GM23338 (cell line): ENCODE measurements at regions not wholly inside any gene's neighbourhood (a gene's known extent, or its start where the extent isn't known, plus 50 kb on each side); places are given as distances from the start of the nearest gene placed in this dataset.

Experiments
- ATAC-seq: fragments of 200-7000 bp; cut with Tn5 transposase; 3 replicates; pipeline ENCODE4 v1.9.1; 2020
- DNase-seq: peaks from one replicate; pipeline ENCODE4 v3.0.0-alpha.2; 2015; ENCODE audit warnings: low spot score
- H2AFZ ChIP-seq: fragments of 200-600 bp; sonication (generic); 2 replicates; pipeline ENCODE4 v1.8.0; 2016; ENCODE audit warnings: antibody characterized with exemption, mild to moderate bottlenecking, moderate library complexity
- H3F3A ChIP-seq: fragments of 200-600 bp; sonication (generic); replicated peaks from 2 replicates; pipeline ENCODE4 v1.8.0; 2017; ENCODE audit warnings: antibody characterized with exemption, mixed run types, low read depth
- H3K27ac ChIP-seq: fragments of 200-600 bp; sonication (generic); 2 replicates; pipeline ENCODE4 v1.6.1; 2016; ENCODE audit warnings: low read depth
- H3K27me3 ChIP-seq: fragments of 200-600 bp; sonication (generic); 2 replicates; pipeline ENCODE4 v1.8.0; 2016; ENCODE audit warnings: mild to moderate bottlenecking, mixed run types, moderate library complexity; ENCODE audit not compliant: insufficient read depth
- H3K36me3 ChIP-seq: fragments of 200-600 bp; sonication (generic); 2 replicates; pipeline ENCODE4 v1.8.0; 2016; ENCODE audit warnings: mild to moderate bottlenecking; ENCODE audit not compliant: insufficient read depth
- H3K4me1 ChIP-seq: fragments of 200-600 bp; sonication (generic); 2 replicates; pipeline ENCODE4 v1.8.0; 2016; ENCODE audit warnings: mild to moderate bottlenecking, moderate library complexity; ENCODE audit not compliant: insufficient read depth
- H3K4me2 ChIP-seq: fragments of 200-600 bp; sonication (generic); 2 replicates; pipeline ENCODE4 v1.7.1; 2017; ENCODE audit warnings: mixed run types
- H3K4me3 ChIP-seq: fragments of 200-600 bp; sonication (generic); 2 replicates; pipeline ENCODE4 v1.6.1; 2016; ENCODE audit warnings: mixed run types
- H3K79me2 ChIP-seq: fragments of 200-600 bp; sonication (generic); replicated peaks from 2 replicates; pipeline ENCODE4 v1.8.0; 2017; ENCODE audit warnings: mild to moderate bottlenecking; ENCODE audit not compliant: insufficient read depth
- H3K9me2 ChIP-seq: fragments of 200-600 bp; sonication (generic); 2 replicates; pipeline ENCODE4 v1.8.0; 2017; ENCODE audit not compliant: insufficient read depth
- H4K20me1 ChIP-seq: fragments of 200-600 bp; sonication (generic); replicated peaks from 2 replicates; pipeline ENCODE4 v1.8.0; 2017; ENCODE audit warnings: mild to moderate bottlenecking; ENCODE audit not compliant: insufficient read depth
- H3K27ac Mint-ChIP-seq: 2 replicates; pipeline ENCODE4 v1.8.0; 2020; ENCODE audit warnings: inconsistent platforms, mild to moderate bottlenecking, moderate library complexity, mixed read lengths
- H3K27me3 Mint-ChIP-seq: 3 replicates; pipeline ENCODE4 v1.8.0; 2022; ENCODE audit warnings: low read depth, mild to moderate bottlenecking, moderate library complexity, mixed read lengths, inconsistent platforms; ENCODE audit not compliant: insufficient read depth, poor library complexity
- H3K36me3 Mint-ChIP-seq: 3 replicates; pipeline ENCODE4 v1.8.0; 2021; ENCODE audit warnings: low read depth, mild to moderate bottlenecking, inconsistent platforms, moderate library complexity, mixed read lengths
- H3K4me1 Mint-ChIP-seq: 3 replicates; pipeline ENCODE4 v1.8.0; 2020; ENCODE audit warnings: mild to moderate bottlenecking, inconsistent platforms, mixed read lengths
- H3K4me3 Mint-ChIP-seq: 3 replicates; pipeline ENCODE4 v1.8.0; 2021; ENCODE audit warnings: moderate library complexity, mild to moderate bottlenecking, inconsistent platforms, mixed read lengths
- H3K9me3 Mint-ChIP-seq: 3 replicates; pipeline ENCODE4 v1.8.0; 2020; ENCODE audit warnings: moderate library complexity, mild to moderate bottlenecking, inconsistent platforms, mixed read lengths
- CREB1 ChIP-seq: fragments of 250-450 bp; sonication (Bioruptor Pico); IDR thresholded peaks from 2 replicates; pipeline ENCODE4 v1.5.0; 2020; ENCODE audit warnings: low read depth, mild to moderate bottlenecking, moderate library complexity
- EZH2 ChIP-seq: fragments of 200-600 bp; sonication (generic); IDR thresholded peaks from one replicate; pipeline ENCODE4 v1.8.0; 2017; ENCODE audit warnings: antibody characterized with exemption, mild to moderate bottlenecking, low read depth; ENCODE audit not compliant: unreplicated experiment
- JUNB ChIP-seq: IDR thresholded peaks from one replicate; pipeline ENCODE4 v1.6.1; 2016; ENCODE audit warnings: antibody characterized with exemption; ENCODE audit not compliant: unreplicated experiment
- POLR2AphosphoS5 ChIP-seq: IDR thresholded peaks from 2 replicates; pipeline ENCODE4 v1.6.1; 2016; ENCODE audit warnings: antibody characterized with exemption, low read depth
- STAT1 ChIP-seq: IDR thresholded peaks from one replicate; pipeline ENCODE4 v1.6.1; 2016; ENCODE audit warnings: antibody characterized with exemption; ENCODE audit not compliant: unreplicated experiment
- ZNF114 ChIP-seq: fragments of 250-450 bp; sonication (Bioruptor Pico); IDR thresholded peaks from 2 replicates; pipeline ENCODE4 v1.5.0; 2020; ENCODE audit warnings: mild to moderate bottlenecking, moderate library complexity
- ZNF462 ChIP-seq: fragments of 250-450 bp; sonication (Bioruptor Pico); IDR thresholded peaks from 2 replicates; pipeline ENCODE4 v1.5.0; 2020; ENCODE audit warnings: mild to moderate bottlenecking, moderate library complexity

GRCh38 chr18:55841314-55841713 lies 253.3 kb upstream of the TCF4 start (continued):
- TF ChIP-seq ZNF462 (CRISPR knock-in tag): no peak
- no peak for TF ChIP-seq POLR2AphosphoS5
- no peak for TF ChIP-seq ZNF114 (CRISPR knock-in tag)

- Histone ChIP-seq H3K27me3 (no peaks in the 10 kb centered on the region), H3K9me2 (no peaks in the 10 kb centered on the region), H3F3A (no peaks in the 10 kb centered on the region), H3K4me3 (no peak overlapping the region), H3K79me2 (no peaks in the 10 kb centered on the region), H3K4me1 (no peaks in the 10 kb centered on the region), H3K27ac (no peak overlapping the region), H3K36me3 (no peaks in the 10 kb centered on the region), H4K20me1 (no peaks in the 10 kb centered on the region), H3K4me2 (no peak overlapping the region), H2AFZ (no peak overlapping the region)
- H3K4me1 Mint-ChIP-seq: peaks cover 2% of the 10 kb centered on the region; the same call in 1 of the 3 replicates
- no peaks in the 10 kb centered on the region for H3K27me3 Mint-ChIP-seq
- ATAC-seq: no peak
- peaks cover 10% of the 10 kb centered on the region; the same call in 2 of the 3 replicates for H3K9me3 Mint-ChIP-seq
- TF ChIP-seq POLR2AphosphoS5: no peak
- TF ChIP-seq STAT1: no peak
- TF ChIP-seq CREB1: no peak
- TF ChIP-seq EZH2: no peak
- no peak for TF ChIP-seq JUNB
- TF ChIP-seq ZNF114 (CRISPR knock-in tag): no peak
- no peak overlapping the region for H3K27ac Mint-ChIP-seq
- DNase-seq: no peak
- no peak overlapping the region for H3K4me3 Mint-ChIP-seq
- H3K36me3 Mint-ChIP-seq: peaks cover 8% of the 10 kb centered on the region
Observed at GRCh38 chr18:55840601-55841170, 252.7 kb upstream of the TCF4 start.
